GM19438 (cell line): ENCODE measurements at regions not wholly inside any gene's neighbourhood (a gene's known extent, or its start where the extent isn't known, plus 50 kb on each side); places are given as distances from the start of the nearest gene placed in this dataset.
"Not testable (repeated sequence)": the region's sequence is repeated elsewhere in the genome, so short reads cannot be mapped to it uniquely, and the experiment has no call there.

Experiments
- ATAC-seq: cut with Tn5 transposase; IDR thresholded peaks from one replicate; pipeline ENCODE4 v1.9.1; 2021; ENCODE audit warnings: low read depth; ENCODE audit not compliant: unreplicated experiment

DNA sequence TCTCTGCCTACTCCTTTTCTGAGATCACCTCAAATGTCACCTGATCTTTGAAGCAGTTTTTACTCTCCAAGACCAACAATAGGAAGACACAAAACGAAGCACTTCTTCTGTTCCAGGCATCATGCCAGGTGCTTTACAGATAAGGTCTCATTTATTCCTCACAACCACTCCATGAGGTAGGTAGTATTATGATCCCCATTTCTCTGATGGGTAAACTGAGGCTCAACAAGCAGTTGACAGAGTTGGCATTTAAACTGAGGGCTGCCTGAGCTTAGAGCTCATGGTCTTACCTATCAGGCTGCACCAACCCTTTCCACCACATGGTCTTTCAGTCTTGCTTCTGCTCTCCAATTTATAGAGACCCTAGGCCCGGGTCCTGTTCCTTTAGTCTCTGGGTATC is 147.2 kb upstream of the JUN start:
- ATAC-seq = no peak

DNA sequence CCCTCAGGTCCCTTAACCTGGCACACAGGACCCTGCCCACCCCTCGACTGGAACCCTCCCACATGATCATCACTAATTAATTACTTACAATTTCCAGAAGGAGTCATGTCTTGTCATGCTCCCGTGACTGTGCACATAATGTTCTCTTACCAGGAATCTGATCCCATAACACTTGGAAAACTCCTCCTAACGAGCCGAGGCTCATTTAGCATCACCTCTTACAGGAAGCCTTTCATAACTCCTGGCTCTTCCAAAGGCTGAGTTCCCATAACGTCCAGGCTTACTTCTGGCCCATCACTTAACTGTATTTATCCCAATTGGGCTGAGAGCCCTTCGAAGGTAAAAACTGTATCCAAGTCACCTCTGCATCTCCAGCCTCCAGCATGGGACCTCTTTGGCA is 147.9 kb upstream of the JUN start:
- ATAC-seq = no peak

DNA sequence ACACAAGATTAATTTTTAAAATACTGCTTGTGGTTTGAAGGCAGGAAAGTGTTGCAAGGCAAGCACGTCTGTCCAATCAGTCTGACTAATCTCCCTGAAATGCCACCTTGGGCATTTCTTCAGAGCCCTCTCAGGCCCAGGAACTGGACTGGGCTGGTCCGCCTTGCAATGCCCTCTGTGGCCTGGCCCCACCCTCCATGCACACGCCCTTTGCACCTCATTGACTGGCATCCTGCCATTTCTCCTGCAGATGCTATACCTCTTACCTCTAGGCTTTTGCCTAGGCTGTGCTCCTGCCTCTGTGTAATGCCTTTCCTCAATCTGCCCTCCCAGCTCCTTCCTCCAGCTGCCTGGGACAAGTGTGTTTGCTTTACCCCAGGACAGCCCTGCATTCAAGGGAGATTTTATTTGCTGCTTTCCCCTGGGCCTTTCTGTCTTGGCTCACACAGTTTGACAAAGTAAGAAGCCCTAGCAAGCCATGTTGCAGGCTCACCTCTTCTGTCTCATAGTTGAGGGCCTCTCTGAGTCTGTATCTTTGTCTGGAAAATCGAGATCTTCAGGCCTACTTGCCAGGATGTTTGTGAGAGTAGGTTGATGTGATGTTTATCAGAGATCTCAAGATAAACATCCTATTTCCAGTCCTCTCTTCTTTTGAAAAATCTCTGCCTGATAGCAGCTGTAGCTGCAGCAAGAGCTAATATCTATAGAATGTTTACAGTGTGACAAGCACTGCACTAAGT is 149.2 kb upstream of the JUN start:
- ATAC-seq = no peak

DNA sequence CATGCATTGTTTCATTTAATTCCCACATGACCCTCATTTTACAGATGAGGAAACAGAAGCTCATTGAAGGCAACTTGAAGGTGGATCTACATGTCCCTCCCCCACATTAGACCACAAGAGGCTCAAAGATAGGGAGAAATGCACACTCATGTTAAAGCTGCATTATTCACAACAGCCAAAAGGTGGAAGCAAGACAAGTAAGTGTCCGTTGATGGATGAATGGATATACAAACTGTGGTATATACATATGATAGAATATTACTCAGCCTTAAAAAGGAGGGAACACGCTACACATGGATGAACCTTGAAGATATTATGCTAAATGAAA is 149.7 kb upstream of the JUN start:
- ATAC-seq = no peak

DNA sequence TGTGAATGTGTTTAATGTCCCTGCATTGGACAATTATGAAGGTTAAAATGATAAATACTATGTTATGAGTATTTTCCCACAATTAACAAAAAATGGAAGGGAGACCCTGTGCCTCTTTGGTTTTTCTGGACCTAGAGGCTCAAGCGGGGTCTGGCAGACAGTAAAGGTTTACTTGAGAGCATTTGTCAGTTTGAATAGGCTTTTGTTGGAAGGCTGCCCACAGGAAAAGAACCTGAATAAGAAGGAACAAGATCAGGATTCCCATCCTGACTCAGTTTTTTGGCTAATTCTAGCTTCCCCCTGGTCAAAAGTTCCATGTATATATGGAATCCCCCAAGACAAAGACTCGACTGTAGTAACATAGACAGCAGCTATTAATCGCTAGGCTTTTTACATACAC is 150.9 kb upstream of the JUN start:
- ATAC-seq = no peak

DNA sequence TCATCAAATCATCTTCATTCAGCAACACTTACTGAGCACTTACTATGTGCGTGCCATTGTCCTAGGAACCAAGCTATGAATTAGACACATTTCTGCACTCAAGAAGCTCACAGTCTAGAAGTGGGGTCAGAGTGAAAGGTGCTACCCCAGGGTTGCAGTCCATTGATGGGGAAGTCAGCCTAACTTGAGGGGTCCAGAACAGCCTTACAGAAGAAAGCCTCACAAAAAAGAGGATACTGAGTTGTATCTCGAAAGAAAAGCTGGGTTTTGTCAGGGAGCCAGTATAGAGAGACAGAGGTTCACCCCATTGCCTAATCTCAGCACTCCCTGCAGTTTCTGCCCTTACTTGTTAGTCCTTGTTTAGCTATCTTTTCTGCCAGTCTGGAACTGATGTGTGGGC is 153.1 kb upstream of the JUN start:
- no peak for ATAC-seq

DNA sequence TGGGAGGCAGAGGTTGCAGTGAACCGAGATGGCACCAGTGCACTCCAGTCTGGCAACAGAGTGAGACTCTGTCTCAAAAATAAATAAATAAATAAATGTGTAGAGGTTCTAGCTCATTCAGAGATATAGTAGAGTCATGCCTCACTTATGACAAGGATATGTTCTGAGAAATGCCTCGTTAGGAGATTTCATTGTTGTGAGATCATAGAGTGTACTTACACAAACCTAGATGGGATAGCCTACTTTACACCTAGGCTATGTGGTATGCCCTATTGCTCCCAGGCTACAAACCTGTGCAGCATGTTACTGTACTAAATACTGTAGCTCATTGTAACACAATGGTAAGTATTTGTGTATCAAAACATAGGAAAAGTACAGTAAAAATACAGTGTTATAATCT is 155.3 kb upstream of the JUN start:
- ATAC-seq = no peak

DNA sequence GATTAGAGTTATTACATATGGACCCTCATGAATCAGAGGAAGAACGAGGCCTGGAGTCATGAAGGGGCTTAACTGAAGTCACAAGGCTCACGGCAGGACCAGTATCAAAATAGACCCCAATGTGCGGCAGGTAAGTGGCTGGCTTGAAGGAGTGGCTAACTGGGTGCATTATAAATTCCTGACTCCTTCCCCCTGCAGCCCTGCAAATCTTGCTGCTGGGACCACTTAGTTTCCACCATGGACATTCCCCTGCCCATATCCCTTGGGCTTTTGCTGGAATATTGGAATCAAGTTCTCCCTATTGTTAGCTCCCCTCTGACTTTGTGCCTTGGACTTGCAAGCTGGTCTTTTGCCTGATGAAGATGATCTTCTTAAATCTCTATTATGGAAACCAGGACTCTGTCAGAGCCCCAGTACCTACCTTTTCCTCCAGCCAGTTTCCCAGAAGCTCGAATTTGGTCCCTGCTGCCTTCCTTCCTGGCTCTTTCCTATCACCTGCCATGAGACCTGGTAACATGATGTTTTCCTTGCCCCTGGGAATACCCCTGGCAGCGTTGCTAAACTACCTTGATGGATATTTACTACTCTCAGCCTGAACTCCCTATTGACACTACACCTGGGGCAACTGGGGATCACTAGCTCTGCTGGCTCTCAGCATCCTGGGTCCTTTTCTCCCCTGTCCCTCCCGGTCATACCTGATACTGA is 156.0 kb upstream of the JUN start:
- no peak for ATAC-seq

DNA sequence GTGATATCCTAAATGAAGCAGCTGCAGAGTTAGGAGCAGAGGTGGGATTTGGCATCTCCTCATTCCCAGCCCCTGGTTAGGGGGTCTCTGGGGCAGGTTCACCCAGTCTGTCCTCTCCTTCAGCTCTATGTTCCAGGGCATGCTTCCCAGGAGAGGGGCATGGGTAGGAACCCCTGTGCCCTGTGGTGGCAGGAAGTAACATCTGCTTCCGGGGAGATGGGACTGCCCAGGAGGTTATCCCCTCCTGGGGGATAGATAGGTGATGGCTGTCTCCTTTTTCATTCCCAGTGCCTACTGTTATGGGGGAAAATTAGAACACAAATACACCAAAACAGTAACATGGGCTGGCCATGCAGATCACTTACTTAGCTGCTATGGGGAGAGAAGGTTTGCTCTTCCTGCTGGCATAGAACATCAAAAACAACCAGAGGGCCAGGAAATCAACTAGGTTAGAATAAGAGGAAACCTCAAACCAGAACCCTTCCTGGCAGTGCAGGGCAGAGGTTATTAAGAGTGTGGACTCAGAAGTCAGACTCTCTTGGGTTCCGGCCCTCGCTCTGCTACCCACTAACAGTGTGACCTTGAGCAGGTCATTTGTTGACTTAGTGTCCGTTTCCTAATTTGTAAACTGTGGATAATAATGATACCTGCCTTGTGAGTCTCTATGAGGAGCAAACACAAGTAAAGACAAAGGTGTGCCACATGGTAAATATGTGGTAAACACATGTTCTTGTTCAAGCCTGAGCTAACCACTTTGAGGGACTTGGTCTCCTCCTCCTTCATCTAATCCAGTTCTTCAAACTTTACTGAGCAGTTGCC is 157.8 kb upstream of the JUN start:
- peak; percentile 72 for ATAC-seq

DNA sequence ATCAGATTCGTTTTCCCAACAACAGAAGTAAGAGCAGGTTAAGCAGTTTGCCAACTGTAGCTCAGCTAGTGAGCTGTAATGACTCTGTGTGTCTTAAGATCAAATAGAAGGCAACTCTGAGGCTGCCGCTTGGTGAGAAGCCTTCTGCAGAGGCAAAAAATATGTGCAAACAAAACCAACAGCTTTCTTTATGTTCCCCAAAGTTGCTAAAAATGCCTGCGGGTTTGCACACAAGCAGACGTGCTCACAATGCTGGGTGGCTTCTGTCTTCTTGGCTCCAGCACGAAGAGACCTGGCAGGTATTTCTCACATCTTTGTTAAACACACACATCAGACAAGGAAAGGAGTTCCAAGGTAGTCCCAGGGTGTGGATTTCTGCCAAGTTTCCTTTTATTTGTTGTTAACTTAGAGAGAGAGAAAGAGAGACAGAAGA is 158.9 kb upstream of the JUN start:
- no peak for ATAC-seq

DNA sequence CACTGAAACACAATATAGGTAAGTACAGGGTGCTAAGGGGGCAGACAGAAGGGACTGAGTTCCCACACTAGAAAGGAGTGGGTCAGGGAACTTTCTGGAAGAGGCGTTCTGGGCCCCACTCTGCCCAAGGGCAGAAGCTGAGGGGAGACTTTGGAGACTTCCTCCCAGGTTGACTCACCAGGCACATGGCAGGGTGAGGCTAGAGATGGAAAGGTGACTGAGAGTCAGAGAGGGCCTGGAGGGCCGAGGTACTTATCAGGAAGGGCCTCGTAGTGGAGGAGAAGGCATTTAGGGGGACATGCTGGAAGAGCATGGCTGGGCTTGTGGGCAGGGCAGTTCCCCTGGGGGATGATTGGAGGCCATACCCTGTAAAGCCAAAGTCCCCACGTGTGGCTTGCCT is 159.9 kb upstream of the JUN start:
- no peak for ATAC-seq

DNA sequence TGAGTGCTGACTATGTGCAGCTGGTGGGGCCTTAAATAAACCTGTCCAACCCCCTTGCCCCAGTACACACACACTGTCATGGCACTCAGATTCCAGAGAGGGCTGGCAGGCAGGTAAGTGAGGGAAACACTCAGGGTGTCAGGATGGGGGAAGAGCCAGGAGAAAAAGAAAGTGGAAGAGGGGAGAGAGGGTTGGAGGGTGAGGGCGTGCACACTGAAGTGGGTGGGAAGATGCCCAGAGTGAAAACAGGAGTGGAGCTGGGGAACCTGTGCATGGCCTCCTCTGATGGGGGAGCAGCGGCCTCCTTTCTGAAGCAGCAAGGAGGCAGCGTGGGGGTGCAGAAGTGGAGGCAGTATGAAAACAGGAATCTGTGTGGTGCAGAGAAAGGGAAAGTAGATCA is 160.6 kb upstream of the JUN start:
- ATAC-seq = no peak

DNA sequence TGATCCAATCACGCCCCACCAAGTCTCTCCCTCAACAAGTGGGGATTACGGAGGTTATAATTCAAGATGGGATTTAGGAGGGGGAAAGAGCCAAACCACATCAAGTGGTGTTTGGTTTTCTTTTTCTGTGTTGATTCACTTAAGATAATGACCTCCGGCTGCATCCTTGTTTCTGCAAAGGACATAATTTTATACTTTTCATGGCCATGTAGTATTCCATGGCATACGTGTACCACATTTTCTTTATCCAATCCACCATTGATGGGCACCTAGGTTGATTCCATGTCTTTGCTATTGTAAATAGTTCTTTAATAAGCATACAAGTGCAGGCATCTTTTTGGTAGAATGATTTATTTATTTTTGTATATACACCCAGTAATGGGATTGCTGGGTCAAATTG is 162.5 kb upstream of the JUN start:
- no peak for ATAC-seq

DNA sequence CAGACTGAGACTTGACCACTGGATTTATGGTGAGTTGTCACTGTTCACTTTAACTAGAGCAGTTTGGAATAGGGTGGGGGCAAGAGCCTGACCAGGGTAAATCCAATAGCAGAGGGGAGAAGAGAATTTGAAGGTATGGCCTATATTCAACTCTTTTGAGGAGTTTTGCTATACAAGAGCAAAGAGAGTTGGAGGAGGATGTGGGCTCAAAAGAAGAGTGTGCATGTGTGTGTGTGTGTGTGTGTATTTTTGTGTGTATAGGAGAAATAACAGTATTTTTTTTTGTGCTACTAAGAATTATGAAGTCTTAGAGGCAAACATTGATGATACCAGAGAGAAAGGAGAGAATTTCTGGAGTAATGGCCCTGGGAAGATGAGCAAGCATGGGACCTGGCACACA is 164.8 kb upstream of the JUN start:
- ATAC-seq = no peak

DNA sequence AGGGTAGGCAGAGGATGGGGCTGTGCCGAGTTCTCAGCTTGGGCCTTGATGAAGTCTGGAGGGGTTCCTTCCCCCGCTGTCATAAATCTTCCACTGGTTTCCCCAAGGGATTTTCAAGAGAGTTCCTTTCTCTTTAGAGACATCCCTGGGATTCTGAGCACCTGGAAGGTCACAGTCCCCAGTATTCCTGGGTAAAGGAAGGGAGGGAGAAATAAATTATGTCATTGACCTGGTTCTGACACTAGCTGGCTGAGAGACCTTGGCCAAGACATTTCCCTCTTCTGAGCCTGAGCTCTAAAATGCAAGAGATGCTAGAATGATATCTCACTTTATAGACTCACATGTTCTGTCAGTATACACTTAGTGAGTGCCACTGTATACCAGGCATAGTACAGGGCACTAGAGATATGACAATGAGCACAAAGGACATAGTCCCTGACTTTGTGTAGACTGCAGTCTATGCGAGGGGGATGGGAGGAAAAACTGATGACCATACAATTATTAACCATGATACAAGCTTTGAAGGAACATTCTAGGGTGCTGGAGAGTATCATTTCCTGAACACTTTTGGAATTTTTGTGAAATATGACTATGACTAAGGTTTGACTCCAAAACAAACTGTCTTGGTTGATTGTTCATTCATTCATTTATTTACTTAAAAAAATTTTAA is 165.8 kb upstream of the JUN start:
- no peak for ATAC-seq

DNA sequence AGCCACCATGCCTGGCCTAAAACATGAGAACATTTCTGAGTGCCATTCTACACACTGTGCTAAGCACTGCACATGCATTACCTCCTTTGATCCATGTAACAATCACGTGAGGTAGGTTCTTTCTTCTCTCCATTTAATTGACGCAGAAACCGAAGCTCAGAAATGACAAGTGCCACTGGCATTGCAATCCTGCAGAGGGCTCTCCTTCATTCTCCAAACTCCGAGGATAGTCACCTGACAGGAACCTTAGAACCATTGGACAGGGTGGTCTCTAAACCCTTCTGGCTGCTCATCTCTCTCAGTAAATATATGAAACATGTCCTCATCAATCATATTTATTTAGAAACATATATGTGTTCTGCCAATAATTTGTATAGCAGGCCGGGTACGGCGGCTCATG is 167.1 kb upstream of the JUN start:
- no peak for ATAC-seq

DNA sequence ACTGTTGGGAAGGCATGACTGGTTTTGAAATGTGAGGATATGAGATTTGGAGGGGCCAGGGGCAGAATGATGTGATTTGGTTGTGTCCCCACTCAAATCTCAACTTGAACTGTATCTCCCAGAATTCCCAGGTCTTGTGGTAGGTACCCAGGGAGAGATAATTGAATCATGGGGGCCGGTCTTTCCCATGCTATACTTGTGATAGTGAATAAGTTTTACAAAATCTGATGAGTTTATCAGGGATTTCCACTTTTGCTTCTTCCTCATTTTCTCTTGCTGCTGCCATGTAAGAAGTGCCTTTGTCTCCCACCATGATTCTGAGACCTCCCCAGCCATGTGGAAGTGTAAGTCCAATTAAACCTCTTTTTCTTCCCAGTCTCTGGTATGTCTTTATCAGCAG is 170.1 kb upstream of the JUN start:
- ATAC-seq = not testable (repeated sequence)

DNA sequence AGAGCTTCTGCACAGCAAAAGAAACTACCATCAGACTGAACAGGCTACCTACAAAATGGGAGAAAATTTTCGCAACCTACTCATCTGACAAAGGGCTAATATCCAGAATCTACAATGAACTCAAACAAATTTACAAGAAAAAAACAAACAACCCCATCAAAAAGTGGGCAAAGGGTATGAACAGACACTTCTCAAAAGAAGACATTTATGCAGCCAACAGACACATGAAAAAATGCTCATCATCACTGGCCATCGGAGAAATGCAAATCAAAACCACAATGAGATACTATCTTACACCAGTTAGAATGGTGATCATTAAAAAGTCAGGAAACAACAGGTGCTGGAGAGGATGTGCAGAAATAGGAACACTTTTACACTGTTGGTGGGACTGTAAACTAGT is 179.4 kb upstream of the JUN start:
- not testable (repeated sequence) for ATAC-seq

DNA sequence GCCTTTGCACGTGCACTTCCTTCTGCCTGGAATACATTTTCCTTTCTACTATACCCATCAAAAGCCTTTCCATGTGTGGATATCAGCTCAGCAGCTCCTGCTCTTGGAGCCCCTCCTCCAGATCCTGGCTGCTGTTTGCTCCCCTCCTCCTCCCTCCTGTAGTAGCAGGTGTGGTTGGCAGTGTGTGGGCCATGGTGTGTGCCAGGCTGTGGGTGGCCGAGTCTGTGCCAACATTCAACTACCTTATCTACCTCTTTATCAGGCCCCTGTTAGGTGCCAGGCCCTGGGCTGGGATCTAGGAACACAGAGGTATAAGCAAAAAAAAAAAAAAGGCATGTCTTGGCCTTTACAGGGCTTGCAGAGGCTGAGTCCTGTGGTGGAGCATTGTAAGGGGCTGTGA is 180.6 kb upstream of the JUN start:
- no peak for ATAC-seq

DNA sequence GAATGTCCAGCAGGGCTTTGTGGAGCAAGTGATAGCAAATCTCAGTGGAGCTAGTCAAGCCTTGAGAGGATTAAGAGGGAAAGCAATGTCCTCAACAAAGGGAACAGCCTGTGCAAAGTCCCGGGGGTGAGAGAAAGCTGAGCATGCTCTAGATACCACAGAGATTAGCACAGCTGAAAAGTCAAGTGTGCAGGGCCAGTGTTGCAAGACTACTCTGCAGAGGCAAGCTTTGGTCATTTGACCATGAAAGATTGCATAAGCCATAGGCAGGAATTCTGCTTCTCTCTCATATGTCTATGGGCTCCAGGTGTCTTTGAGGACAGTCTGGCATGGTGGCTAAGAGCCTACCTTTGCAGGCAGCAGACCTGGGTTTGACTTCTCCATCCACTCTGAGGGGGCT is 181.0 kb upstream of the JUN start:
- no peak for ATAC-seq
